Transverse colon (tissue), 3 donors: ENCODE measurements at regions not wholly inside any gene's neighbourhood (a gene's known extent, or its start where the extent isn't known, plus 50 kb on each side); places are given as distances from the start of the nearest gene placed in this dataset.

Experiments used
- CTCF ChIP-seq, 5 experiments: fragments of 200-600 bp in 3 of 5; fragments of 450-650 bp in 2 of 5; sonication (generic) in 3 of 5; IDR thresholded peaks; 1 replicate in 2 of 5; 2 replicates in 3 of 5; pipeline ENCODE4 v1.5.1; 2016 to 2017; ENCODE audit warnings: antibody characterized with exemption in 5 of 5, inconsistent platforms in 3 of 5, mild to moderate bottlenecking in 2 of 5, moderate library complexity in 1 of 5
- POLR2A ChIP-seq: fragments of 450-650 bp; IDR thresholded peaks from one replicate; pipeline ENCODE4 v1.6.1; 2016; ENCODE audit warnings: antibody characterized with exemption, mild to moderate bottlenecking, moderate library complexity

- TF ChIP-seq CTCF (IDR thresholded peaks at IDR 0.05) (no peak), POLR2A (no peak)
These were observed 339.6 kb downstream of the ANKRD50 start for GRCh38 chr4:124372916-124373315.
